ENCODE measurements at regions not wholly inside any gene's neighbourhood (a gene's known extent, or its start where the extent isn't known, plus 50 kb on each side); places are given as distances from the start of the nearest gene placed in this dataset.
A peak's percentile ranks its signal among the peaks of the same experiment; 100 is the strongest.

- TF ChIP-seq CTCF (IDR thresholded peaks at IDR 0.05): no peak
- Histone ChIP-seq H3K27me3 (no peaks in the 10 kb centered on the region), H3K4me3 (no peak overlapping the region), H3K36me3 (no peaks in the 10 kb centered on the region), H3K27ac (peak overlapping the region in 2 of 10 donors; percentile 35 to 40), H3K4me1 (peaks cover 0 to 21% (median 4%) of the 10 kb centered on the region in 9 donors), H3K9me3 (peaks cover 0 to 5% (median 0%) of the 10 kb centered on the region in 11 donors)
- WGBS, 2 donors: 83 to 84% methylated on average over 2 of the region's 2 CpGs
- intact Hi-C loops (cut with DNase I): loop anchor here in 1 of 10 donors (1.0 kb wide), 1 partner anchor 14 kb away; no protein-coding TSS in a partner anchor
- no peak for ATAC-seq
- no peak for DNase-seq
Observed at GRCh38 chr6:81669445-81669844, 83.0 kb downstream of the TENT5A start.

GRCh38 chr6:81668615-81669047 lies 83.8 kb downstream of the TENT5A start:
- DNase-seq (peak; percentile 9 to 10), ATAC-seq (peak; percentile 65 to 97 (median 84))
- Histone ChIP-seq H3K9me3 (peaks cover 0 to 5% (median 0%) of the 10 kb centered on the region in 11 donors), H3K36me3 (no peaks in the 10 kb centered on the region), H3K4me3 (no peak overlapping the region), H3K27ac (peak overlapping the region in 5 of 10 donors; percentile 40 to 53 (median 43)), H3K27me3 (no peaks in the 10 kb centered on the region), H3K4me1 (peaks cover 0 to 21% (median 4%) of the 10 kb centered on the region in 9 donors)
- WGBS, 2 donors: 41 to 67% methylated on average over 1 of the region's 1 CpG
- TF ChIP-seq CTCF (IDR thresholded peaks at IDR 0.05): no peak
- intact Hi-C loops (cut with DNase I): loop anchor here in 1 of 10 donors (1.0 kb wide), 1 partner anchor 15 kb away; no protein-coding TSS in a partner anchor

GRCh38 chr6:81666481-81666880 lies 86.0 kb downstream of the TENT5A start:
- no peak overlapping the region for H3K27ac ChIP-seq
- whole genome bisulfite sequencing, 2 donors: 95 to 100% methylated on average over 1 of the region's 1 CpG

GRCh38 chr6:81656231-81656630 lies 96.2 kb downstream of the TENT5A start:
- ATAC-seq: no peak
- 93 to 96% methylated on average over 4 of the region's 4 CpGs for WGBS, 2 donors
- intact Hi-C loops (cut with DNase I): no loop called here

More at GRCh38 chr6:81666481-81666880, 86.0 kb downstream of the TENT5A start:
- ATAC-seq: no peak
- no peak for DNase-seq
- no peaks in the 10 kb centered on the region for H3K36me3 ChIP-seq
- H3K4me3 ChIP-seq: no peak overlapping the region
- peaks cover 0 to 21% (median 4%) of the 10 kb centered on the region in 9 donors for H3K4me1 ChIP-seq
- intact Hi-C loops (cut with DNase I): no loop called here
- H3K27me3 ChIP-seq: no peaks in the 10 kb centered on the region
- TF ChIP-seq CTCF (IDR thresholded peaks at IDR 0.05): no peak
- H3K9me3 ChIP-seq: peaks cover 0 to 5% (median 0%) of the 10 kb centered on the region in 11 donors

More at GRCh38 chr6:81656231-81656630, 96.2 kb downstream of the TENT5A start:
- H3K27ac ChIP-seq: no peak overlapping the region
- H3K4me1 ChIP-seq: no peaks in the 10 kb centered on the region
- no peaks in the 10 kb centered on the region for H3K36me3 ChIP-seq
- no peak for DNase-seq
- no peaks in the 10 kb centered on the region for H3K27me3 ChIP-seq
- no peaks in the 10 kb centered on the region for H3K9me3 ChIP-seq
- H3K4me3 ChIP-seq: no peak overlapping the region
- TF ChIP-seq CTCF (IDR thresholded peaks at IDR 0.05): no peak
